ENCODE measurements at regions not wholly inside any gene's neighbourhood (a gene's known extent, or its start where the extent isn't known, plus 50 kb on each side); places are given as distances from the start of the nearest gene placed in this dataset.

DNA sequence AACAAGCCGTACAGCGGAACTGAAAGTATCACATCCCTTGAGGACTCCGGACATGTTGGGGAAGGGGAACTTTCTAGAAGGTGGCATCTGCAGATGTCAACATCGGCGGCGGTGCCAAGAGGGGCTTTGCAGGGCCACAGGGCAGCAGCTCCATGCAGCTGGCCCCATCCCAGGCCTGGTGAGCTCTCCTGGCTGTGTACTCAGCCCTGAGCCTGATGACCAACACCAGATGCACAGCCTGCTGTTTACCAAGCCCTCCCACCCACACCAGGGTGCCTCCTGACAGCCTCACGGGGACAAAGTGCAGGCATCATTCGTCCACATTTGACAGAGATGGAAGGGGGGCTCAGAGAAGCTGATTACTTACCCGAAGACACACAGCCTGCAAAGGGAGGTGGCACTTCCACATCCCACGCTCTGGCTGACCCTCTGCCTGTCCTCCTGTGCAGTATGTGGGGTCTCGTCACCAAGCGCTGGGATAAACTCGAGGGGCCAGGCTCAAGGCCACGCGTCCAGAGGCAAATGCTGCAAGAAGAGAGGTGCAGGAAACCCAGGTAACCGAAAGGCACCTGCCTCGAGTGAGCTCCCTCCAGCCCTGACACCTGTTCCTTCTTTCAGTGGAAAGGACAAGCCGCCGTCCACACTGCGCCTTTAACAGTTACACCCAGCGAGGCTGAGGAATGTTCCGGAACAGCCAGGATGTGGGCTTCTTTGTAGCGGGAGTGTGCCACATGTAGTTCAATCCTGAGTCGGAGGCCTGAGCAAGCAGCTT, 69.0 kb upstream of the ASAP2 start:
- DNase-seq (ENCODE audit: low read depth), result no peak

DNA sequence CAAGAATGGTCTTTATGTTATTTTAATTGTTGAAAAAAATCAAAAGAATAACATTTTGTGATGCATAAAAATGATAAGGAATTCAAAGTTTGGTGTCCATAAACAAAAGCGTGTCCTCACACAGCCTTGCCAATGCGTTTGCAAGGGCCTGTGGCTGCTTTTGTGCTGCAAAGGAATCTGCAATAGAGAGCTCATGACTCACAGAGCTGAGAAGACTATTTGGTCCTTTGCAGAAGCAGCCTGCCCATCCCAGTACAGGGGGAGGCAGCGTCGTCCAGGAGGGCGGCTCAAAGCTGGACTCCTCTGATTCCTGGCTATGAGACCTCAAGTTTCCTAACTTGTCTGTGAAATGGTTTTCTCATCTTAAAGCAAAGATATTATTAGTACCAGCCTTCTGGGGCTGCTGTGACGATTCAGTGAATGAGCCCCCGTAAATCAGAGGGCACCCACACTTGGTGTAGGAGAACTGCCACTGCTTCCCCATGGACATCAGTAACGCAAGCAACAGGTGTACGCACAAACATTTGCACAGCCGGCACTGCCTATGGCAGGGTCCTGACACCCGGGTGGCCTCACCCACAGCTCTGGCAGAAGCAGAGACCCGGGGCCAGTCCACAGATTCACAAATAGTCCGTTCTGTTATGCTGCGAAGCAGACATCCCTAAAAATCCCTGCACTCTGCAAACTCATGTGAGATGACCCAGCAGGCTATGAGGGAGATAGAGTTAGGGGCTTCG, 70.6 kb upstream of the ASAP2 start:
- DNase-seq (ENCODE audit: low read depth), result no peak

DNA sequence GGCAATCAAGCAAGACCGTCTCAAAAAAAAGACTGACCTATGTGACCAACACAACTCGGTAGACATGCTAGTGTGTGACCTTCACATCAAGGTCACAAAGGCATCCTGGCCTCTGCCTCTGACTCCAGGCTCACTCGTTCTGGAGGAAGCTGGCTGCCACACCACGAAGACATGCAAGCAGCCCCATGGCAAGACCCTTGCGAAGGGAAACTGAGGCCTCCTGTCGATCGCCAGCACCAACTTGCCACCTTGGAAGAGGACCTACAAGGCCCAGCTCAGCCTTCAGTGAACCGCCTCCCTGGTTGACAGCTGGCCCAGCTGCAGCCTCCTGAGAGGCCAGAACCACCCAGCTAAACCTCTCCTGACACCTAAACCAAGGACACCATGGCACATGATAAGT, 79.3 kb upstream of the ASAP2 start:
- no peak for DNase-seq (ENCODE audit: low read depth)

DNA sequence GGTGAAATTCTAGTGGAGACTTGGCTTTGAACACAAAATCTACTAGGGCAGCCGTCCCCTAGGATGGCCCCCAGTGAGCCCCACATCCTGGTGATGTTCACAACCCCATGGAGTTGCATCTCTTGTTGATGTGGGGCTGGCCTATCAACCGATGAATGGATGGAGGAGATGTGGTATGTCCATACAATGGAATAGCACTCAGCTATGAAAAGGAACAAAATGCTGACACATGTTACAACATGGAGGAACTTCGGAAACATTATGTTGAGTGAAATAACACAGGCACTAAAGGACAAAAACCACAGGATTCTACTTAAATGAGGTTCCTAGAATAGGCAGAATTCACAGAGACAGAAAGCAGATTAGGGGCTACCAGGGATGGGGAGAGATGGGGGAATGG, 80.1 kb upstream of the ASAP2 start:
- DNase-seq (ENCODE audit: low read depth), result no peak

DNA sequence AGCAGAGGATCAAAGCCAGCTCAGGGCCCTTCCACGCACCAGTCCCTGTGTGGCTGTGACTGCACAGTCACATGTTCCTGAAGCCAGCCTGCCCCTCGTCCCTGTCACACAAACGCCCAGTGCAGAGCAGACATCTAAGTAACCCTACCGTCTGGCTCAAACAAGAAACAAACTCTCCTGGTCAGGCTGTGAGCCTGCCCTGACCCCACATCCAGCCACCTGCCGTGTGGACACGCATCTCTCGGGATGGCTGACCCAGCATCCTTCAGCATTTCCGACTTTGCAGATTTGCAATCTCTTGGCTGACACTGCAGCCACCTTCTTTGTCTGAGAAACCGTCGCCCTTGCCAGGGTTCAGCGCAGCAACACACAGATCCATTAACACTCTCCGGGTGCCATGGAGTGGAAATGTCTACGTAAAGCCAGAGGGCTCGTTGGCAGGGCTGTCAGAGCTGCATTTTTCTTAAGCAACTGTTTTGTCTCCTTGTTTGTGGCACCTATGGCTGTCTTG, 82.3 kb upstream of the ASAP2 start:
- DNase-seq (ENCODE audit: low read depth), result no peak

DNA sequence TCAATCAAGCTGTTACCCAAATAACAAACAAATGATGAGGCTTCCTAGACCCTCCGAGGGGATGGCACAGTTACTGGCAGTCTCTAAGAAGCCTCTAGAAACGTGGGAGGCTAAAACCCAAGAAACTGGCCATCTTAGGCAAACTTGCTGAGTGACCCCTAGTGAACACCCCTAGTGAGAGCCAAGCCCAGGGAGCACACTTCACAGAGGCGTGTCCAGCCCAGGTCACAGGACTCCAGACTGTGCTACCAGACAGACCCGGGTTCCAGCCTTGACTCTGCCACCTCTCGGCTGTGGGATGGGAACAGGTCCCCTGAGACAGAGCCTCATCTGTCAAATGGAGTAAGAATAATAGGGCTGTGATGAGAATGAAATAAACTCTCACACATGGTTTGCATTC, 83.5 kb upstream of the ASAP2 start:
- DNase-seq (ENCODE audit: low read depth), result no peak

DNA sequence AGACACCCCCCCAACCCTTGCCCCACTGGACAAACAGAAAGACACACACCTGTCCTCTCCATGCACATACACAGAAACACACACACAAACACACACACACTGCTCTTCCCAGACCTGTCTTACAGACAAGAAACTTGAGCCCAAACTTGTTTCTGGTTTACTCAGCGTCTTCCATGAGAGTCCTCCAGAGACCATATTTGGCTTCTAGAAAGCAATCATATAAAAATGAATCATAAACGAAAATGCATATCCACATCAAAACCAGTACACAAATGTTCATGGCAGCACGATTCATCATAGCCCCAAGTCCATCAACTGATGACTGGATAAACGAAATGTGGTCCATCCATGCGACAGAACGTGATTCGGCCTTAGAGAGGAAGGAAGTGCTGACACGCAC, 84.2 kb upstream of the ASAP2 start:
- no peak for DNase-seq (ENCODE audit: low read depth)

DNA sequence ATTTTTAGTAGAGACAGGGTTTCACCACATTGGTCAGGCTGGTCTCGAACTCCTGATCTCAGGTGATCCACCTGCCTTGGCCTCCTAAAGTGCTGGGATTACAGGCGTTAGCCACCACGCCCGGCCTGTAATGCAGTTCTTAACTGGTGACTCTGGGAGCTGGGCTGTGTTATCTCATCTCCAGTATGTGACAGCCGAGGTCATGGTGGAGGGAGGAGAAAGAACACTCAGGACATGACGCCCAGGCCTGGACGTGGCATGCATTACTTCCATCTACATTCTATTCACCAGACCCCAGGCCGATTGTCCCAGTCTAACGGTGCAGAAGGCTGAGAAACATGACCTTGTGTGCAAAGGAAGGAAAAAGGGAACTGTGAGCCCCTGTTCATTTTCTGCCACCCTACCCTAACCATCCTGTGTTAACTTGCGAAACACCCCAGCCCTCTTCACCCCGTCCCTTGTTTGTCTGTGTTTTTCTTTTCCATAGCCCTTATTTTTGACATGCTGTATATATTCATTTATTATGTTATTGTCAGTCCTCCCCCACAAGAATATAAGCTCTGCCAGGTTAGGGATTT, 88.1 kb upstream of the ASAP2 start:
- DNase-seq (ENCODE audit: low read depth), result no peak

DNA sequence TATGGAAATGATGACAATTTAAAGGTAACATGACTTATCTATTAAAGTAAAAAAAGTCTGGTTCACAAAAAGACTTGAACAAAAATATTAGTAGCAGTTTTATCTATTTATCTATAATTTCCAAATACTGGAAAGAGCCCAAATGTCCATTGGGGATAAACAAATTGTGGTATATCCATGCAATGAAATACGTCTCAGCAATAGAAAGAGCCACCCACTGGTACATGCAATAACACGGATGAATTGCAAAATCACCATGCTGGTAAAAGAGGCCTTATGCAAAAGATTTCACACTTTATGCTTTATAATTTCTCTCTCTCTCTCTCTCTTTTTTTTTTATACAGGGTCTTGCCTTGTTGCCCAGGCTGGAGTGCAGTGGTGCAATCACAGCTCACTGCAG, 91.4 kb upstream of the ASAP2 start:
- no peak for DNase-seq (ENCODE audit: low read depth)

DNA sequence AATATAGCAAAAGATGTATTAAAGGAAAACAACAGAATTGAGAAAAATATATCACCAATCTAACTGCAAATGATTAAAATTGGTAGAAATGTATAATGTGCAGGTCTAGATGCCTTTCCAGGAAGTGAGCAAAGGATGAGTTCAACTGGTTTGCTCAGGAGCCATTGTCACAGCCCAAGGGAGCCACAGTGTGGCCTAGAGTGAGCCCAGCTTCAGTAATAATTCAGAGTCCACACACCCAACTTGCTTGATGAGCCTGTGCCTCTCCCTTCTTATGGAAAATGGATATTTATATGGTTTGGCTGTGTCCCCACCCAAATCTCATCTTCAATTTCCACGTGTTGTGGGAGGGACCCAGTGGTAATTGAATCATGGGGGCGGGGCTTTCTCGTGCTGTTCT, 92.2 kb upstream of the ASAP2 start:
- DNase-seq (ENCODE audit: low read depth), result no peak

DNA sequence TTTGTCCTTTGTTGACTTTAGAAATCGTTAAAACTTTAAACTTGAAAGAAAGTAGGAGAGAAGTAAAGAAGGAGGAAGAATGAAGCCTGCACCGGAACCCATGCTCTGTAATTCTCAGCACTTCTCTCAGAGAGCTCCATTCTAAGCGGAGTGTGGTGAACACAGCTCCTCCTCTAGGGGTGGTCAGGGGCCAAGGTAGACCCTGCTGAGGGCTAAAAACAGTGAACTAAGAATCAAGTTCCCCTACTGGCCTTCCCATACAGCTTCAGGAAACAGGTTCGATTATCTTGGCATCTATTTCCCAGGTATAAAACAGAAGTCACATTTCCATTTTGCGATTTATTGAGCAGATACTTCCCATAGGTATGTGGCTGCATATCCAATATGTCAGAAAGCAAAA, 92.7 kb upstream of the ASAP2 start:
- DNase-seq (ENCODE audit: low read depth), result no peak

DNA sequence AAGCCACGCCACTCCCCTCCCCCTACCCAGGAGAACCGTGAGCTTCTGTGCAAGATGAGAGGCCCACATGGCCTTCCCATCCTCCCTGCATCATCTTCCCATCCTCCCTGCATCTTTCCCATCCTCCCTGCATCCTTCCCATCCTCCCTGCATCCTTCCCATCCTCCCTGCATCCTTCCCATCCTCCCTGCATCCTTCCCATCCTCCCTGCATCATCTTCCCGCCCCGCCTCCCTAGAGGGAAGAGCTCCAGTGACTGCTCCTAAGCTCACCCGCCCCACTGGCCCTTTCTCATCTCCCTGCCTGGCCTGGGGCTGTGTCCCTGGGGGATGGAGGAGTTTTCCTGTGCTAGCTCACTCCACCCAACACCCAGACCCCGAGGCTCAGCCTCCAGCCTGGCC, 93.3 kb upstream of the ASAP2 start:
- DNase-seq (ENCODE audit: low read depth), result no peak

DNA sequence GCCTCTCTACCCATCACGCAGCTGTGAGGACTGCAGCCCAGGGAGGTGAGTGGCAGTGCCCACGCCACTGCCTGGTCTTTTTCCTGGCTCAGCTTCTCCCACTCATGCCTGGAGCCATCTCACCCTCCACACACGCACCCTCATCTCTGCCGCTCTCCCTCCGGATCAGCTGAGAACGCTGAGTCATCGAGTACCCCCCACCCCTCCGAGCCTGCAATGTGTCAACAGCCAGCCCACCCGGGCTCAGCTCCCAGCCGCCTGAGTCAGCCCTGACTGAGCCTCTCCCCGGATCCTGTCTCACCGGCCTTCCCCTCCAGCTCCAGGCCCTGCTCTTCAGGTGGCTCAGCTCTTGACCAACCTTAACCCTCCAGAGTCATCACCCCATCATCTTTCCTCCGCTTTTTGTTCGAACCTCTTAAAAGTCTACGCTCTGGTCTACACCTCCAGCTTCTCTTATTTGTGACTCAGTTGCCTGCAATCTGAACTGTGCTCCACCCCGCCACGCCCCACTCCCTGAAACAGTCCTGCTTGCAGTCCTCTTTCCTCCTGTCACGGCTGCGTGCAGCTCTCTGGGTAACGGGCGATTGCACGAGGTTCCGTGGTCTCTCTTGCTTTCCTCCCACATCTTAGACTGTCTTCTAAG, 94.4 kb upstream of the ASAP2 start:
- peak; percentile 61 for DNase-seq (ENCODE audit: low read depth)

DNA sequence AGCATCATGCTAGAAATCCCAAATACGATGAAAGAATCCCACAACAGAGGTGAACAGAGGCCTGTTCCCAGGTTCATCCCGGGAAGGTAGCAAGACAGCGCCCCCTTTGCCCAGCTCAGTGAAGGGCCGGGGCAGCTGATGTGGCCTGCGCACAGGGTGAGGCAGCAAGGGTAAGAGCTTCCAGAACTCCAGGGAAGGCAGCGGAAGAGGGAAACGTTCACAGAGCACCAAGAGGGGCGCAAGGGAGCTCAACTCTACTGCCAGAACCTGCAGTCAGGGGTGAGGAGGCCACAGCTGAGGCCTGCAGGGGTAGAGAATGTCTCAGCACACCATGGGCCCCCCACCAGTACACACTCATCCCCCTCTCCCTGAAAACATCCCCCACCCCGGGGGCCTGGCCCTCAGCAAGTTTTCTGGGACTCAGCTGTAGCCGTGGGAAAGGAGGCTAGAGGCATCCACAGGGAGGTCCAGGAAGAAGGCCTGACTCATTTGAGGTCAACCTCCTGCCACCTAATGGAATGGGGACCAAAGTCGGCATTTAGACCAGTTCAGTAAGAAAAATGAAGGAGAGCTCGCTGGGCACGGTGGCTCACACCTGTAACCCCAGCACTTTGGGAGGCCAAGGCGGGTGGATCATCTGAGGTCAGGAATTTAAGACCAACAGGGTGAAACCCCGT, 95.6 kb upstream of the ASAP2 start:
- DNase-seq (ENCODE audit: low read depth), result no peak

DNA sequence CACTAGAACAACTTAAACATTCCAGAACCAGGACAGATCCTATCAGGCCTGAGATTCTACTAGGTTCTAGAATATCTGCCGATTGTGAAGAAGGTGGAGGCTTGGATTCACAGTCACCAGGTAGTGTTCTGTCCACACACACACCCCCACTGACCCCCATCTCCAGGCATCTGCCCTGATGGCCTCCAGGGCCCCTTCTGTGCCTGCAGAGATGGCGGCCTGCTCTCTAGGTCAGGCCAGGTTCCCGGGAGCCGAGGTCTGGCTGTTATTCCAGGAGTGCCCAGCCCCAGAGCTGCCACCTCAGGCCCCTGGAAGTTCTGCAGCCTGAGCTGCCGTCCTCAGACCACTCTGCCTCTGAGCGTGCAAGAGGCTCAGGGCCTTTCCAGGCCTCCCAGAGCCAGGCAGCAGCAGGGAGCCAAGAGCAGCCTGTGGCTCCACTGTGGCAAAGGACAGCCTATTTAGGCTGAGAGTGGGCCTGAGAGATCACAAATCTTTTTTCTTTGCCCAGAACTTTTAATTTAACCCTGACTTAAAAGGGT, 96.2 kb upstream of the ASAP2 start:
- no peak for DNase-seq (ENCODE audit: low read depth)

DNA sequence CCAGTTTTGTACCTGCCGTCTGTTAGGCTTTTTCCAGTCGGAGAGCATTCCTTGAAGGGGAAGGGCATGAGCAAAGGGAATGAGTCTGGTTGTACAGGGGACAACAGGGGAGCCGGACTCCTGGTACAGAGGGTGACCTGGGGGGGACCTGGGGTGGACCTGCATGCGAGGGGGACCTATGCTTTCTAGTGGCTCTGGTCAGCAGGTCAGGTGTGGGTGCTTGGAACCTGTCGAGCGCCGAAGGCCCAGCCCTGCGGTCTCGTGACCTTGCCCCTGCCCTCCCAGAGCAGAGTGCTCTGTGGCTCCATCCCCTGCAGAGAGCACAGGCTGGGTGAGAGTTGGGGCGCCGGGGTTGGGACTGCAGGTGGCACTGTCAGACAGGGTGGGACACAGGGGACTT, 96.7 kb upstream of the ASAP2 start:
- no peak for DNase-seq (ENCODE audit: low read depth)

DNA sequence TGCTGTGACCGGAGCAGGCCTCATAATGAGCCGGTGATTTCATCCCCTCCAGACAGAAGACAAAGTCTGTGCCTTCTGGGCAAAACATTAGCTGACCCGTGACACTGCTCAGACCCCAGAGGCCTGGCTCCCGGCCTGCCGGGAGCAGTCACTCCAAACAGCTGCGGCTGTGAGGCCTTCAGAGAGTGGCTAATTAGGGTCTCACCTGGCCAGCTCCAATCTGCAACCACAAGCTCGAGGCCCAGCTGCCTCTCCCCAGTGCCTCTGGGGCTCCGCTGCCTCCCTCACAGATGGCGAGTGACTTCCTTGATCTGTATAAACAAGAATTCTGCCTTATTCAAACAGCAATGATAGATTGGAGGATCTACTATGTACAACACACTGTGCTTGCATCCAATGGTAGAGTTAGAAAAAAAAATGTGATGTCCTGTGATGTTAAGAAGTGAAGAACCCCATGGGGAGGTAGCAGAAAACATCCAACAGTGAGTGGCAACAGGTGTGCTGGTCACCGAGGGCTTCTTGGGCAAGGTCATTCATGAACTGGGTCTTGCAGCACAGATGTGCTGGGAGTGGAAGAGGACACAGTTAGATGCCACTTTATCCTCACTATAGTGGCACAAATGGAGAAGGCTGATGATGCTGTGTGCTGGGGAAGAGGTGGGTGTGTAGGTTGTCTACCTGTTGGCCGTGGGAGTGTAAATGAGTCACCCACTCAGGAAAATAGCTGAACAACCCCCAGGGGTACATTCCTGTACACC, 98.2 kb upstream of the ASAP2 start:
- DNase-seq (ENCODE audit: low read depth), result no peak

DNA sequence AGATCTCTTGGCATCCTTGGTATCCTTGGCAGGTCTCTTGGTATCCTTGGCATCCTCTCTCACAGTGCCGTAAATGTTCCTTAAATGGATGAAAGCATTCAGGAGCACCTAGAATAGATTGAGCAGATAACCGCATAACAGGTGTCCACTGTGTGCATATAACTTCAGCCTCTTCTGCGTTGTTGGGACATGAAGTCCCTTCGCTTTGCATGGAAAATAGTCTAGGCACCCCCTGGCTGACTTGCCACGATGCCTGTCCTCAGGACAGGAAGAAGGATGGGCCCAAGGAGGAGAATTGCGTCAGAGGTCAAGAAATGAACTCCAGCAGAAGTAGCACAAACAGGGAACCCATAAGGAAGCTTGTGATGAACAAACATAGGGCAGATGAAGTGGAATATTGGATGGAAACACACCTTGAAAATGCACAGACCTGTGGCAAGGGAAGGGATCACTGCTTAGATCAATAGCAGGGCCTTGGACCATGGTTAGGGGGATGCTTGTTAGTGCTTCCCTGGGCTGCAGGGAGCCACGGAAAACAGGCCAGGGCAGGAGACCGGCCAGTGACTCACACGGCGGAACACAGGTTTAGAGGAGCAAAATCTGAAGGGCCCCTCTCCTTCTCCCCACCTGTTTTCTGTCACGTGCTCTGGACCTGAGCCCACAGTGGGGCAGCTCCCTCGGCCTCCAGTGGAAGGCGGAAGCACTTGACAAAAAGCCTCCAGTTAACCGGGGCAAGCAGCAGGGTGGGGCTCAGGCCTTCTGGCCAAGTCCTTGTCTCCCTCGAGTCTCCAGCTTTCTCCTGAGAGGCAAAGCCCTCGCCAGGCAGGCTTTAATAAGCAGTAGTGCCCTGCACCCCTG, 99.2 kb upstream of the ASAP2 start:
- no peak for DNase-seq (ENCODE audit: low read depth)

DNA sequence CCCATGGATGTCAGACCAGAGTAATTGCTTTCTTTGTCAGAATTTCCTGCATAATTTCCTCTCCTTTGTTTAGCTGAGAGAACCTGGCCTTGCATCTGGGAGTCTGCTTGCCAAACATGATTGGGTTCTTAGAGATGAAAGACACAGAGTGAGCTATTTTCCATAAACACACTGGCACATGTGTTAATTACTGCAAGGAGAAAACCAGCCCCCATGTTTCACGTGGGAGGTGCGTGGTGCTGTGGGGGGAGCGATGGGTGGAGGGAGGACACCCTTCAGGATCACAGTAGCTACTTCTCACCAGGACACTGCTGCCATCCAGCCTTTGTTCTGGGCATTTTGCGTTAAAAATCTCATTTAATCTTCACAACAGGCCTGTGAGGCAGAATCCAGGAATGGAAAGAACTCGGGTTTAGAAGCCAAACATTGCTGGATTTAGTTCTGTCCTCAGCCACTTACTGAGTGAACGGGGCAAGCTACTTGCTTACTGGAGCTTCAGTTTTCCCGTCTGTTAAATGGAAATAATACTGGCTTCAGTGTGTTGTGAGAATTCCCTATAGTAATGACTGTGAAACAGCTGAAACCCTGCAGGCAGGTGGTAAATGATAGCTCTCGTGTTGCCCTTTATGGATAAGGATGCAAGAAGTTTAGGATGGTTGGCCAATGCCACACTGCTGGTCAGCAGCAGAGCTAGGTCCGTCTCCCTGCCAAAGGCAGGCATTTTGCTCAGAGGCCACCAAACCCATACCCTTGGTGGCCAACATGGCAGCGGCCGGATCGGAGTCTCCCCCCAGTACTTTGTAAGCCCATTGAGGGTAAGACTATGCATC, 100.1 kb upstream of the ASAP2 start:
- no peak for DNase-seq (ENCODE audit: low read depth)

Measured in HS-27A (cell line).